ENCODE measurements at regions not wholly inside any gene's neighbourhood (a gene's known extent, or its start where the extent isn't known, plus 50 kb on each side); places are given as distances from the start of the nearest gene placed in this dataset.

DNA sequence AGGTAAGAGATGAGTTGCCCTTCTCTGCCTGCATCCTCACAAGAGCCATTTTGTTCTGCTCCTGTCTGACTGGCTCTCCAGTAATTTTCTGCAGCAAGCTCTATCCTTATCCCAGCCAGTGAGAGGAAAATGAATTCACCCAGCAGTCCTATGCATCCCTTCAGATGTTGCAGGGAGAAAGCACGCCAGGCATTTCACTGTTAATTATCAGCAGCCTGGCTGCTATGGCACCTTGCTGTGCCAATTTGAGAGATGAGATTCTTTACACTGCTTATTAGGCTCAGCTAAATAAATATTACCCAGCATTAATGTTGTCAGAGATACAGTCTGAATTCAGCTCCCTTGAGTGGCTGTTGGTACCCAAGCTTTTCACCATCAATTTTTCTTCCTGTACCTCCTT is 61.1 kb upstream of the SNAP25 start:
- H3K9me3 ChIP-seq: no peaks in the 10 kb centered on the region
- no peaks in the 10 kb centered on the region for H3K4me1 ChIP-seq
- no peak for DNase-seq (ENCODE audit: low spot score in 2 of 2)
- TF ChIP-seq, protein P1, sequence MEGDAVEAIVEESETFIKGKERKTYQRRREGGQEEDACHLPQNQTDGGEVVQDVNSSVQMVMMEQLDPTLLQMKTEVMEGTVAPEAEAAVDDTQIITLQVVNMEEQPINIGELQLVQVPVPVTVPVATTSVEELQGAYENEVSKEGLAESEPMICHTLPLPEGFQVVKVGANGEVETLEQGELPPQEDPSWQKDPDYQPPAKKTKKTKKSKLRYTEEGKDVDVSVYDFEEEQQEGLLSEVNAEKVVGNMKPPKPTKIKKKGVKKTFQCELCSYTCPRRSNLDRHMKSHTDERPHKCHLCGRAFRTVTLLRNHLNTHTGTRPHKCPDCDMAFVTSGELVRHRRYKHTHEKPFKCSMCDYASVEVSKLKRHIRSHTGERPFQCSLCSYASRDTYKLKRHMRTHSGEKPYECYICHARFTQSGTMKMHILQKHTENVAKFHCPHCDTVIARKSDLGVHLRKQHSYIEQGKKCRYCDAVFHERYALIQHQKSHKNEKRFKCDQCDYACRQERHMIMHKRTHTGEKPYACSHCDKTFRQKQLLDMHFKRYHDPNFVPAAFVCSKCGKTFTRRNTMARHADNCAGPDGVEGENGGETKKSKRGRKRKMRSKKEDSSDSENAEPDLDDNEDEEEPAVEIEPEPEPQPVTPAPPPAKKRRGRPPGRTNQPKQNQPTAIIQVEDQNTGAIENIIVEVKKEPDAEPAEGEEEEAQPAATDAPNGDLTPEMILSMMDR (IDR thresholded peaks at IDR 0.05): no peak
- no peaks in the 10 kb centered on the region for H3K27me3 ChIP-seq
- H3K4me3 ChIP-seq: no peak overlapping the region
- intact Hi-C loops (cut with DNase I): no loop called here
- H3K36me3 ChIP-seq: no peaks in the 10 kb centered on the region
- no peak overlapping the region for H3K27ac ChIP-seq

DNA sequence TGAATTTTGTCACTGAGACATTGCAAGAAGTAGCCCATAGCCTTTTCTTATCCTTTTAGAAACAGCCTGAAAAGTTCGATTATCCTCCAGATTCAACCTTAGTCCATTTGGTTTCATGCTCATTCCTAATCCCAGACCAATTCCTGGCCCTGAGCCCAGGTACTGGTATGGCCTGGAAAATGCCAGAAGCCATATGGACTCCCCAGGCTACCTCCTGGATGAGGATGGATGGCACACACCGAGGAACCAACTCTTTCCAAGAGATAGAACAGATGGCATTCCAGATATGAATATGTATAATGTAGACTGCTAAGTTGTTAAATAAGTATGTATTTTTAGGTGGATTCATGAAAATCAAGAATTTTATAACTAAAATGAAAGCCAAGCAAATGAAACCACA is 51.6 kb upstream of the SNAP25 start:
- Histone ChIP-seq H3K4me1 (peaks cover 0 to 4% of the 10 kb centered on the region in 2 donors), H3K27me3 (no peaks in the 10 kb centered on the region), H3K36me3 (no peaks in the 10 kb centered on the region), H3K9me3 (no peaks in the 10 kb centered on the region), H3K27ac (no peak overlapping the region), H3K4me3 (no peak overlapping the region)
- TF ChIP-seq, protein P1 (IDR thresholded peaks at IDR 0.05): no peak
- no peak for DNase-seq (ENCODE audit: low spot score in 2 of 2)
- intact Hi-C loops (cut with DNase I): no loop called here

DNA sequence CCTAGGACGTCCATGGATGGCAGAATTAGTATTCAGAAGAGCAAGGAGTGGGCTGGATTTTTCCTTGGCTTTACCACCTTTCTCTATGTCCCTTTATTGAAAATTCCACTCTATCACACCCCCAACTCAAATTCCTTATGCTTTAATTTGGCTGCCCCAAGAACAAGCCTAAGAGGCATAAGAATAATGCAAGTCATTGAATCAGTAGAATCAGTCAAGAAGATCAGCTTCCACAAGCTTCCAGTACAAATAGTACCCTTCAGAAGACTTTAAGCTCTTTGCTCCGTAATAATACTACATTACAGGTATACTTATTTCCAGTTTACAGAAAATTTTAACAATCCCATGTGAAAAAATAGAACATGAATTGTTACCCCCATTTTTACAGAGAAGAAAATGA is 51.0 kb upstream of the SNAP25 start:
- H3K27ac ChIP-seq: no peak overlapping the region
- no peak for DNase-seq (ENCODE audit: low spot score in 2 of 2)
- no peaks in the 10 kb centered on the region for H3K9me3 ChIP-seq
- intact Hi-C loops (cut with DNase I): no loop called here
- TF ChIP-seq, protein P1 (IDR thresholded peaks at IDR 0.05): no peak
- no peaks in the 10 kb centered on the region for H3K36me3 ChIP-seq
- H3K27me3 ChIP-seq: no peaks in the 10 kb centered on the region
- no peak overlapping the region for H3K4me3 ChIP-seq
- H3K4me1 ChIP-seq: peaks cover 0 to 4% of the 10 kb centered on the region in 2 donors

All from ascending aorta (tissue), 2 donors.